CD4-positive, alpha-beta T cell (primary cell): ENCODE measurements at regions not wholly inside any gene's neighbourhood (a gene's known extent, or its start where the extent isn't known, plus 50 kb on each side); places are given as distances from the start of the nearest gene placed in this dataset.

Source experiments
- ATAC-seq: fragments of 200-7000 bp; cut with Tn5 transposase; one replicate; pipeline ENCODE4 v1.10.0; 2022; ENCODE audit warnings: mild to moderate bottlenecking; ENCODE audit not compliant: poor library complexity
- CTCF ChIA-PET: fragments of 350-600 bp; sonication (Branson Sonifier 250); formaldehyde crosslinking; loops from one replicate; lab custom pipeline; 2021; ENCODE audit warnings: antibody characterized with exemption, inconsistent platforms; lab: Charles Lee
- POLR2A ChIA-PET: fragments of 350-600 bp; sonication (Branson Sonifier 250); formaldehyde crosslinking; loops from one replicate; lab custom pipeline; 2021; ENCODE audit warnings: antibody characterized with exemption, inconsistent platforms; lab: Charles Lee
- DNase-seq, 14 experiments: peaks; one replicate each; pipeline ENCODE4 v3.0.0-alpha.2; 2013 to 2020; ENCODE audit warnings: mixed read lengths in 2 of 14
- H3K27ac ChIP-seq, 2 donors: one replicate each; pipeline versions ENCODE4 v1.5.1 to v1.7.0; 2013; ENCODE audit warnings: low read length in 2 of 2, low read depth in 1 of 2, mild to moderate bottlenecking in 1 of 2
- H3K27me3 ChIP-seq, 2 experiments: 1 replicate in 1 of 2; 2 replicates in 1 of 2; pipeline versions ENCODE4 v1.6.1 to v1.7.0; 2013; ENCODE audit warnings: low read length in 2 of 2, control low read depth in 1 of 2, mild to moderate bottlenecking in 1 of 2, moderate library complexity in 1 of 2; ENCODE audit not compliant: insufficient read depth in 2 of 2, control insufficient read depth in 1 of 2
- H3K36me3 ChIP-seq: one replicate; pipeline ENCODE4 v1.6.1; 2013; ENCODE audit warnings: low read length, control low read depth; ENCODE audit not compliant: insufficient read depth
- H3K4me1 ChIP-seq: one replicate; pipeline ENCODE4 v1.6.1; 2013; ENCODE audit warnings: low read length, control low read depth; ENCODE audit not compliant: insufficient read depth
- H3K4me3 ChIP-seq: one replicate; pipeline ENCODE4 v1.5.1; 2013; ENCODE audit warnings: mild to moderate bottlenecking, low read length, moderate library complexity
- H3K9me3 ChIP-seq, 2 experiments: 1 replicate in 1 of 2; 2 replicates in 1 of 2; pipeline versions ENCODE4 v1.6.1 to v1.7.0; 2013; ENCODE audit warnings: low read length in 2 of 2, mild to moderate bottlenecking in 2 of 2, control low read depth in 1 of 2, moderate library complexity in 1 of 2; ENCODE audit not compliant: control insufficient read depth in 1 of 2, insufficient read depth in 1 of 2
- H3K27ac Mint-ChIP-seq: one replicate; pipeline ENCODE4 v1.8.0; 2020; ENCODE audit warnings: mixed read lengths
- H3K27me3 Mint-ChIP-seq: one replicate; pipeline ENCODE4 v1.8.0; 2021; ENCODE audit warnings: mixed read lengths
- H3K36me3 Mint-ChIP-seq: one replicate; pipeline ENCODE4 v1.8.0; 2021; ENCODE audit warnings: low read depth, mixed read lengths
- H3K4me1 Mint-ChIP-seq: one replicate; pipeline ENCODE4 v1.8.0; 2021; ENCODE audit warnings: low read depth, mixed read lengths
- H3K4me3 Mint-ChIP-seq: one replicate; pipeline ENCODE4 v1.8.0; 2020; ENCODE audit warnings: mild to moderate bottlenecking, mixed read lengths
- H3K9me3 Mint-ChIP-seq: one replicate; pipeline ENCODE4 v1.8.0; 2020; ENCODE audit warnings: mixed read lengths
- CTCF ChIP-seq: fragments of 200-600 bp; IDR thresholded peaks from one replicate; pipeline ENCODE4 v1.8.0; 2022; ENCODE audit warnings: antibody characterized with exemption, mild to moderate bottlenecking
- intact Hi-C, 2 experiments: fragments of 100-400 bp; cut with DNase I in 1 of 2; cut with micrococcal nuclease in 1 of 2; formaldehyde crosslinking; loops; one replicate each; pipeline versions ENCODE4 v1.15.1 to v1.9.0; 2023 to 2025; cut with DNase I, micrococcal nuclease

DNA sequence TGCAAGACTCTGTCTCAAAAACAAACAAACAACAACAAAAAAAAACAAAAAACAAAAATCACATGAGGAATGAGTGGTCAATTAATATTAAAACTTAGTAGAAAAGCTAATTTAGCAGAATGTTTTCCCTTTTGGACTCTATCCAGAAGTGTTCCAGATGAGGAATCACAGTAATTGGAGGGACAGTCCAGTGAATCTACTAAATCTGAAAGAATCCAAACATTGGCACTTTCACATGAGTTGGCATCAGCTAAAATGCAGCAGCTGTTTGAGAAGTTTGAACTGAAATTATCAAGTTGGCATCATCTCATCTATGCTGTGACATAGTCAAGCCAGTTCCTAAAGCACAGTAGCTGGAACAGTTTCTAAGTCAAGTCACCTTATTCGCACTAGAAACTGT is 367.8 kb downstream of the PPP1R3A start:
- intact Hi-C loops: no loop called here
- H3K36me3 Mint-ChIP-seq: no peaks in the 10 kb centered on the region
- no peaks in the 10 kb centered on the region for H3K27me3 Mint-ChIP-seq
- peaks cover 0 to 4% of the 10 kb centered on the region in 2 experiments for H3K9me3 ChIP-seq
- CTCF ChIA-PET: no interaction called here
- TF ChIP-seq CTCF: no peak
- H3K4me3 ChIP-seq: no peak overlapping the region
- no peaks in the 10 kb centered on the region for H3K9me3 Mint-ChIP-seq
- no peak for DNase-seq
- H3K27ac Mint-ChIP-seq: no peak overlapping the region
- H3K4me3 Mint-ChIP-seq: no peak overlapping the region
- H3K27ac ChIP-seq: no peak overlapping the region
- POLR2A ChIA-PET: no interaction called here
- no peak for ATAC-seq
- H3K4me1 Mint-ChIP-seq: no peaks in the 10 kb centered on the region
- H3K4me1 ChIP-seq: no peaks in the 10 kb centered on the region
- no peaks in the 10 kb centered on the region for H3K27me3 ChIP-seq
- H3K36me3 ChIP-seq: no peaks in the 10 kb centered on the region

- Histone ChIP-seq H3K27ac (no peak overlapping the region), H3K4me1 (no peaks in the 10 kb centered on the region), H3K27me3 (no peaks in the 10 kb centered on the region), H3K9me3 (peaks cover 0 to 4% of the 10 kb centered on the region in 2 experiments), H3K4me3 (no peak overlapping the region), H3K36me3 (no peaks in the 10 kb centered on the region)
- intact Hi-C loops: no loop called here
- ATAC-seq: no peak
- no peaks in the 10 kb centered on the region for H3K4me1 Mint-ChIP-seq
- no peaks in the 10 kb centered on the region for H3K36me3 Mint-ChIP-seq
- no peaks in the 10 kb centered on the region for H3K27me3 Mint-ChIP-seq
- no peak for TF ChIP-seq CTCF
- no peak overlapping the region for H3K27ac Mint-ChIP-seq
- H3K4me3 Mint-ChIP-seq: no peak overlapping the region
- ChIA-PET CTCF (no interaction called here), POLR2A (no interaction called here)
- DNase-seq: no peak
- H3K9me3 Mint-ChIP-seq: no peaks in the 10 kb centered on the region
These were observed 370.2 kb downstream of the PPP1R3A start for GRCh38 chr7:113548561-113548960.

DNA sequence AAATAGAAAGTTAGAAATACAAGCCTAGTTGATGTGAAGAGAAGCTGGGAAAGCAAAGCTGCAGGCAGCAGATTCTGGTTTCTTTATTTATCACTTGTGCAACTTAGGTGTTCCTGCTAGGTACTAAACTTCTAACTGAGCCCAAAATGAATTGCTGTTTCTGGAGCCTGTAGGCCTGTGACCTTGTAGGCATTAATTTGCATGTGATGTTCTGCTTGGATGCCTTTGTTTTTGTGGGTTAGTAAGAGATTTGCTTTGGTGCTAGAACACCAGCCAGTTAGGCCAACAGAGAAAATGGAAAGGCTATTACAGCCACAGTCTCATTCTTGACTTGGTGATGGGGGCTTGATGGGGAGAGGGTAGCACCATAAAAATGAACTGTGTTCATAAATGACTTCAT is 370.7 kb downstream of the PPP1R3A start:
- Mint-ChIP-seq H3K9me3 (no peaks in the 10 kb centered on the region), H3K36me3 (no peaks in the 10 kb centered on the region), H3K27ac (no peak overlapping the region), H3K27me3 (no peaks in the 10 kb centered on the region), H3K4me3 (no peak overlapping the region), H3K4me1 (no peaks in the 10 kb centered on the region)
- H3K9me3 ChIP-seq: peaks cover 0 to 4% of the 10 kb centered on the region in 2 experiments
- intact Hi-C loops: no loop called here
- H3K36me3 ChIP-seq: no peaks in the 10 kb centered on the region
- no peak for DNase-seq
- POLR2A ChIA-PET: no interaction called here
- no peaks in the 10 kb centered on the region for H3K4me1 ChIP-seq
- no peak for TF ChIP-seq CTCF
- ATAC-seq: no peak
- CTCF ChIA-PET: no interaction called here
- H3K27me3 ChIP-seq: no peaks in the 10 kb centered on the region
- H3K27ac ChIP-seq: no peak overlapping the region
- no peak overlapping the region for H3K4me3 ChIP-seq
